ENCODE measurements at regions not wholly inside any gene's neighbourhood (a gene's known extent, or its start where the extent isn't known, plus 50 kb on each side); places are given as distances from the start of the nearest gene placed in this dataset.

GRCh38 chr6:56311061-56311460 lies 63.7 kb upstream of the COL21A1 start:
- in situ Hi-C loops (cut with MboI; ENCODE audit: low sequenced_read_pairs): no loop called here
- H2BK5ac ChIP-seq (ENCODE audit: low read depth, low read length, poor library complexity, severe bottlenecking): no peak overlapping the region
- no peak overlapping the region for H2AK9ac ChIP-seq (replicated peaks; ENCODE audit: low read depth, low read length, poor library complexity)
- no peak overlapping the region for H4K5ac ChIP-seq (ENCODE audit: low read depth, low read length)
- dilution Hi-C loops (cut with HindIII; ENCODE audit: low sequenced_read_pairs, unreplicated experiment): no loop called here
- TF ChIP-seq ELK1 (IDR thresholded peaks at IDR 0.05; ENCODE audit: borderline replicate concordance, low read depth, low read length): no peak
- no peak for TF ChIP-seq MXI1 (IDR thresholded peaks at IDR 0.05; ENCODE audit: borderline replicate concordance, low read depth, low read length)
- no peak for TF ChIP-seq RAD21 (IDR thresholded peaks at IDR 0.05; ENCODE audit: low read length)
- TF ChIP-seq POLR2A (IDR thresholded peaks at IDR 0.05; ENCODE audit: low read depth, low read length): no peak
- no peak for TF ChIP-seq RFX5 (IDR thresholded peaks at IDR 0.05; ENCODE audit: low read depth, low read length)
- no peak for TF ChIP-seq CHD1 (IDR thresholded peaks at IDR 0.05; ENCODE audit: low read depth, low read length)
- TF ChIP-seq SMC3 (IDR thresholded peaks at IDR 0.05; ENCODE audit: low read depth, low read length): no peak
- no peak for TF ChIP-seq NFE2L2 (IDR thresholded peaks at IDR 0.05; ENCODE audit: low read depth, low read length)
- H3K27ac ChIP-seq (ENCODE audit: insufficient read depth, low read length): no peak overlapping the region
- no peak overlapping the region for H2AK5ac ChIP-seq (ENCODE audit: low read depth, low read length)
- ATAC-seq (ENCODE audit: low read depth) (no peak), DNase-seq (no peak)
- no CpG with 5 or more reads among the region's 2 CpGs for WGBS, 2 experiments (ENCODE audit: extremely low coverage in 2 of 2, insufficient read length in 1 of 2)
- peaks cover 1% of the 10 kb centered on the region; the same call in 1 of the 2 replicates for H3K27me3 ChIP-seq (ENCODE audit: control insufficient read depth, insufficient read depth, low read length)
- no peaks in the 10 kb centered on the region for H3K36me3 ChIP-seq (ENCODE audit: control insufficient read depth, insufficient read depth, low read length)
- no peaks in the 10 kb centered on the region for H4K20me1 ChIP-seq (ENCODE audit: insufficient read depth, low read length)
- H2BK20ac ChIP-seq (ENCODE audit: low read depth, low read length): no peak overlapping the region
- no peak overlapping the region for H3K9ac ChIP-seq (ENCODE audit: low read depth, low read length)
- H3K23ac ChIP-seq (ENCODE audit: low read depth, low read length): no peak overlapping the region
- H4K91ac ChIP-seq (ENCODE audit: insufficient read depth, low read depth, low read length): no peak overlapping the region
- H4K8ac ChIP-seq (ENCODE audit: low read depth in 2 of 2, low read length in 2 of 2): no peak overlapping the region
- H2BK120ac ChIP-seq (ENCODE audit: low read depth, low read length): no peak overlapping the region
- intact Hi-C loops (cut with micrococcal nuclease): no loop called here
- CTCF ChIA-PET: no interaction called here
- no peak overlapping the region for H3K14ac ChIP-seq (replicated peaks; ENCODE audit: low read depth, low read length)
- H3K4me3 ChIP-seq (ENCODE audit: insufficient read depth, low read depth, low read length): no peak overlapping the region
- H2AFZ ChIP-seq (replicated peaks; ENCODE audit: low read length, poor library complexity): no peak overlapping the region
- H2BK15ac ChIP-seq (ENCODE audit: low read depth, low read length): no peak overlapping the region
- POLR2A ChIA-PET (ENCODE audit: unreplicated experiment): no interaction called here
- no TSS peak for BruUV-seq (replicated peaks)
- H3K9me1 ChIP-seq (ENCODE audit: insufficient read depth, low read length): no peaks in the 10 kb centered on the region
- H3K56ac ChIP-seq (ENCODE audit: extremely low read depth, insufficient read depth, low read length): no peak overlapping the region
- H3K4me2 ChIP-seq (ENCODE audit: low read depth, low read length): no peak overlapping the region
- H3K4me1 ChIP-seq (ENCODE audit: control insufficient read depth, insufficient read depth, low read length): peaks cover 2% of the 10 kb centered on the region; the same call in 1 of the 2 replicates
- H3K4ac ChIP-seq (ENCODE audit: low read depth, low read length): no peak overlapping the region
- H3K79me1 ChIP-seq (ENCODE audit: low read depth in 1 of 2, low read length in 2 of 2): no peaks in the 10 kb centered on the region
- no peak overlapping the region for H3K18ac ChIP-seq (ENCODE audit: low read depth, low read length)
- H3K9me3 ChIP-seq (ENCODE audit: control insufficient read depth, insufficient read depth, low read length): no peaks in the 10 kb centered on the region

All from IMR-90 (cell line).